ENCODE measurements at regions not wholly inside any gene's neighbourhood (a gene's known extent, or its start where the extent isn't known, plus 50 kb on each side); places are given as distances from the start of the nearest gene placed in this dataset.

DNA sequence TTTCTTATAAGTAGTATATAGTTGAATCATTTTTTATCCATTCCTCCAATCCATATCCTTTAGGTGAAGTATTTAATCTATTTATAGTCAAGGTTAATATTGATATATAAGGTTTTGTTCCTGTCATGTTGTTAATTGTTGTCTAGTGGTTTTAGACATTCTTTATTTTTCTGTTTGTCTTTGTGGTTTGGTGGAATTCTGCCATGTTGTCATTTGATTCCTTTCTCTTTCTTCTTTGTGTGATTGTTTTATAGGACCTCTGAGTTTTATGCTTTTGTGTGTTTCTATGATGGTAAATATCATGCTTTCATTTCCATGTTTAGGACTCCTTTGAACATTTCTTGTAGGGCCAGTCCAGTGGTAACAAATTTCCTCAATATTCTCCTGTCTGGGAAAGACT is 450.3 kb upstream of the BTBD3 start:
- Histone ChIP-seq H3K9me3 (no peaks in the 10 kb centered on the region), H3K4me1 (peaks cover 0 to 19% (median 0%) of the 10 kb centered on the region in 4 donors), H3K27me3 (no peaks in the 10 kb centered on the region), H3K4me3 (no peak overlapping the region), H3K27ac (no peak overlapping the region), H3K36me3 (no peaks in the 10 kb centered on the region)
- intact Hi-C loops (cut with DNase I; ENCODE audit: low total_unique reads), result no loop called here
- TF ChIP-seq, protein P1, sequence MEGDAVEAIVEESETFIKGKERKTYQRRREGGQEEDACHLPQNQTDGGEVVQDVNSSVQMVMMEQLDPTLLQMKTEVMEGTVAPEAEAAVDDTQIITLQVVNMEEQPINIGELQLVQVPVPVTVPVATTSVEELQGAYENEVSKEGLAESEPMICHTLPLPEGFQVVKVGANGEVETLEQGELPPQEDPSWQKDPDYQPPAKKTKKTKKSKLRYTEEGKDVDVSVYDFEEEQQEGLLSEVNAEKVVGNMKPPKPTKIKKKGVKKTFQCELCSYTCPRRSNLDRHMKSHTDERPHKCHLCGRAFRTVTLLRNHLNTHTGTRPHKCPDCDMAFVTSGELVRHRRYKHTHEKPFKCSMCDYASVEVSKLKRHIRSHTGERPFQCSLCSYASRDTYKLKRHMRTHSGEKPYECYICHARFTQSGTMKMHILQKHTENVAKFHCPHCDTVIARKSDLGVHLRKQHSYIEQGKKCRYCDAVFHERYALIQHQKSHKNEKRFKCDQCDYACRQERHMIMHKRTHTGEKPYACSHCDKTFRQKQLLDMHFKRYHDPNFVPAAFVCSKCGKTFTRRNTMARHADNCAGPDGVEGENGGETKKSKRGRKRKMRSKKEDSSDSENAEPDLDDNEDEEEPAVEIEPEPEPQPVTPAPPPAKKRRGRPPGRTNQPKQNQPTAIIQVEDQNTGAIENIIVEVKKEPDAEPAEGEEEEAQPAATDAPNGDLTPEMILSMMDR (IDR thresholded peaks at IDR 0.05), result no peak
- no peak for DNase-seq

DNA sequence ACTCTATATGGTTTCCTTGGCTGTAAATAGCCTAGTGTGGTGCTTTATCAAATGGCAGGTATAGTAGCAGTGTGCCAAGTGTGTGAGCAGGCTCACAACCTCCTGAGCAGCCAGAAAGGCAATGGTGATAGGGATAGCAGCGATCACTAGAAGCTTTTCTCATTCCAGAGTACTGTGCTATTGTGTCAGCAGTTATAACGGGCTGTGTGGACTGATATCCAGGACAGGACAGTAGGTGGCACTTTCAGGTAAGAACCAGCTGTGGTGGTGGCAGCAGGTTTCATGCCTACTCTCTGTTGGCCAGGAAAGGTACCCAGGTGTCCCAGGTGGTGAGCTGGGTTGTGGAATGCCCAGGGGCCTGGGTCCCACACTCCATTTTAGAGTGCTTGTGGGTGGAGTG is 448.8 kb upstream of the BTBD3 start:
- H3K36me3 ChIP-seq, result no peaks in the 10 kb centered on the region
- H3K4me3 ChIP-seq, result no peak overlapping the region
- H3K27ac ChIP-seq, result no peak overlapping the region
- DNase-seq, result no peak
- no peaks in the 10 kb centered on the region for H3K27me3 ChIP-seq
- intact Hi-C loops (cut with DNase I; ENCODE audit: low total_unique reads), result no loop called here
- H3K9me3 ChIP-seq, result no peaks in the 10 kb centered on the region
- peaks cover 0 to 19% (median 0%) of the 10 kb centered on the region in 4 donors for H3K4me1 ChIP-seq
- TF ChIP-seq, protein P1 (IDR thresholded peaks at IDR 0.05), result no peak

DNA sequence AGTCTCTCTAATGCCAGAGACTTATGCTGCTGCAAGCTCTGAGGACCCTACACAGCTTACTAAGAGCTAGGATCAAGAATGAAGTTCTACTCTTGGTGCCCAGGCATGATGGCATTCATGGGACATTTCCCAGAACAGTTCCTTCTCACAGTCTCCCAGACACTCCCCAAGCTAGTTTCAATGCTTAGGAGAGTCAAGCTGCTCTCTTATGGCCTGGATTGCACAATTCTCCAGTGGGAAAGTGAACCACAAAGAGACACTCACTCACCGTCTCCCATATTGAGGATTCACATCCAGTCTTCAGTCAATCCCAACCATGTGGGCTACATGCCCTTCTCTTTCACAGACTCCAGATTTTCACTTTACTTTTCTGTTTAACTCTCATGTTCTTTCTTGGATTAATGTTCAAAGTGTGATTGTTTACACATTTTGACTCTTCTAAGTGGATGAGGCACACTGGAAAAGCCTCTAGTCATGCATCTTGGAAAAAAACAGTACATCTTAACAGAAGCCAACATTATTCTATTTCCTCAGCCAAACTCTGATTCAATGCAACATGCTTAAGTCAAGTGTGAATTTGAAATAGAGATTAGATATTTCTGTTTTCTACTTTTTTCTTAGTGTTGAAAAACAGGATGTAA is 447.8 kb upstream of the BTBD3 start:
- H3K4me3 ChIP-seq, result no peak overlapping the region
- TF ChIP-seq, protein P1 (IDR thresholded peaks at IDR 0.05), result no peak
- H3K9me3 ChIP-seq, result no peaks in the 10 kb centered on the region
- H3K4me1 ChIP-seq, result peaks cover 0 to 19% (median 0%) of the 10 kb centered on the region in 4 donors
- no peaks in the 10 kb centered on the region for H3K36me3 ChIP-seq
- H3K27ac ChIP-seq, result no peak overlapping the region
- no peaks in the 10 kb centered on the region for H3K27me3 ChIP-seq
- intact Hi-C loops (cut with DNase I; ENCODE audit: low total_unique reads), result no loop called here
- no peak for DNase-seq

DNA sequence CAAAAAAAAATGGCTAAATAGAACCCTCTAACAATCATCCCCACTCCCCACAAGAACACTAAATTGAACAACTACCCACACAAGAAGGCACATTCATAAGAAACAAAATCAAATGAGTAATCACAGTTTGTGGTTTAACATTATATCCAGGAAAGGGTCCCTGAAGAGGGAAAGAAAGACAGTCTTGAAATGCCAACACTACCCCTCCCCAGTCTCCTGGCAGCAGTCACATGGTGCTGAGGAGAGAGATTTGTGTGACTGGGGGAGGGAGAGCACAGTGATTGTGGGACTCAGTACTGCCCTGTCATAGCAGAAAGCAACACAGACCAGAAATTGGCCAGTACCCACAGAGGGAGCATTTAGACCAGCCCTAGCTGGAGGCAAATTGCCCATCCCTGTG is 443.7 kb upstream of the BTBD3 start:
- DNase-seq, result no peak
- peaks cover 0 to 11% (median 0%) of the 10 kb centered on the region in 4 donors for H3K4me1 ChIP-seq
- no peaks in the 10 kb centered on the region for H3K27me3 ChIP-seq
- H3K27ac ChIP-seq, result no peak overlapping the region
- TF ChIP-seq, protein P1 (IDR thresholded peaks at IDR 0.05), result no peak
- intact Hi-C loops (cut with DNase I; ENCODE audit: low total_unique reads), result no loop called here
- no peaks in the 10 kb centered on the region for H3K36me3 ChIP-seq
- no peaks in the 10 kb centered on the region for H3K9me3 ChIP-seq
- H3K4me3 ChIP-seq, result no peak overlapping the region

DNA sequence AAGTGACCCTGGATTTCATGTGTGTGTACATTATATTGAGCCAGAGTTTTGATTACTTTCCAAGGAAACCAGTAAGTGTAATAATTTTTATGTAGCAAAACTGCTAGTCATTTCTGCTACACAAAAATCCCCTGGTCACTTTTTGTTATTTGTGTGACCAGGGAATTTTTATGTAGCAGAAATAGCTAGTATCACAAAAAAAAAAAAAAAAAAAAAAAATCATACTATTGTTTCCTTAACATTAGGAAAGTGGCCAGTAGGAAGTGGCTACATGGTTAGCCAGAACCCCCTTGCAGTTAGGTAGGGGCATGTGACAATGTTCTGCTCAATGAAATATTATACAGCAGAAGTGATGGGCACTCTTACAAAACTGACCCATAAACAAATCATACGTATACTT is 434.0 kb upstream of the BTBD3 start:
- Histone ChIP-seq H3K4me1 (peaks cover 0 to 9% (median 5%) of the 10 kb centered on the region in 4 donors), H3K36me3 (no peaks in the 10 kb centered on the region), H3K27ac (no peak overlapping the region), H3K9me3 (no peaks in the 10 kb centered on the region), H3K27me3 (no peaks in the 10 kb centered on the region), H3K4me3 (no peak overlapping the region)
- no peak for DNase-seq
- TF ChIP-seq, protein P1 (IDR thresholded peaks at IDR 0.05), result no peak
- intact Hi-C loops (cut with DNase I; ENCODE audit: low total_unique reads), result no loop called here

DNA sequence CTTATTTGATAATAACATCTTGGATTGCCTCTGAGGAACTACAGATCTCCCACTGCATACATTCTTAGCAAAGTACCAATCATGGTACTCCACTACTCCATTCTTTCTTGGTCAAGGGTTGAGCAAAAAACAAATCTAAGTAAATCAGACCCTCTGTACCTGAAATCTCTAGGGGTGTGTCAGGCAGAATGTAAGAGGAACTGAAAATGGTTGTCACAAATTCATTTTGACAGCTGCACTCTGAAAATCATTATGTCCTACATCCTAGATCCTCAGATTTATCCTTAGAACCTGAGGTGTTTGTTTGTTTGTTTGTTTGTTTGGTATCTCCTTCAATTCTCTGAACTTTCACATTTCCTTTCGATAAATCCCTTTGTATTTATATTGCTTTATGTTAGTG is 433.2 kb upstream of the BTBD3 start:
- TF ChIP-seq, protein P1 (IDR thresholded peaks at IDR 0.05), result no peak
- DNase-seq, result no peak
- peaks cover 0 to 16% (median 5%) of the 10 kb centered on the region in 4 donors for H3K4me1 ChIP-seq
- no peaks in the 10 kb centered on the region for H3K9me3 ChIP-seq
- no peaks in the 10 kb centered on the region for H3K27me3 ChIP-seq
- H3K27ac ChIP-seq, result no peak overlapping the region
- no peak overlapping the region for H3K4me3 ChIP-seq
- no peaks in the 10 kb centered on the region for H3K36me3 ChIP-seq
- intact Hi-C loops (cut with DNase I; ENCODE audit: low total_unique reads), result no loop called here

All from tibial artery (tissue), 4 donors.